ENCODE measurements at regions not wholly inside any gene's neighbourhood (a gene's known extent, or its start where the extent isn't known, plus 50 kb on each side); places are given as distances from the start of the nearest gene placed in this dataset.
"Not testable (repeated sequence)": the region's sequence is repeated elsewhere in the genome, so short reads cannot be mapped to it uniquely, and the experiment has no call there.

DNA sequence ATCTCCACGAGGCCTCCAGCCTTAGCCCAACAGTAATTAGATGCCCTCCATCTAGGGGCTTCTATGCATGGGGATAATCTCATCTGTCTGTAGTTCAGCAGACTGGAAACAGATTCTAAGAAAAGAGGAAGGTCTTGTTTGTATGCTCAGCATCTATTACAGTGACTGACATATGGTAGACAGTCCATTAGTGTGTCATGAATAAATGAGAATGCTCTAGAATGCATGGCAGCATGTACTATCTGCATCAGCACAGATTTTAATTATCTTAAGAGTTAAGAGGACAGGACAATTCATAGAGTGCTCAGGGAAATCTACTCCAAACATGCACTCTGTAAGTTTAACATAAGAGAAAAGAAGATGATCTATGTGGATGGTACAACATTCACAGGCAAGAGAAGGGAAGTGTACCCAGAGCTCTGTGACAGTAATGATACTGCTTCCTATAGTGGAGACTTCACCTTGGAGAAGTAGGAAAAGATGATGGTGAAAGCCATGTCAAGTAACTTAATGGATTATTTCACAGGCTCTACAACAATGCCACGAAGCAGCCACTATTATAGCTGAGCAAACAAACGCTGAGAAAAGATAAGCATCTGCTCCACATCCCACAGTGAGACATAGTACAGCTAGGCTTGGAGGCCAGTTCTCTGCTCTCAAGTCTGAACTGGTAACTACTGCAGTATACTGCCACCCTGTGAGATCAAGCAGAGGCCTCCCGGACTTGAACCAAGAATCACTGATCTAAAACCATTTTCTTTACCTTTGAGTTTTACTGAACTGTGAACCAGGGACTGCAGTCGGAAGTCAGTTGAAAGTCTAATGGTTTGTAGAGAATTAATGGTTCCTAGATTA, 309.2 kb upstream of the SPTLC3 start:
- no peak for DNase-seq

DNA sequence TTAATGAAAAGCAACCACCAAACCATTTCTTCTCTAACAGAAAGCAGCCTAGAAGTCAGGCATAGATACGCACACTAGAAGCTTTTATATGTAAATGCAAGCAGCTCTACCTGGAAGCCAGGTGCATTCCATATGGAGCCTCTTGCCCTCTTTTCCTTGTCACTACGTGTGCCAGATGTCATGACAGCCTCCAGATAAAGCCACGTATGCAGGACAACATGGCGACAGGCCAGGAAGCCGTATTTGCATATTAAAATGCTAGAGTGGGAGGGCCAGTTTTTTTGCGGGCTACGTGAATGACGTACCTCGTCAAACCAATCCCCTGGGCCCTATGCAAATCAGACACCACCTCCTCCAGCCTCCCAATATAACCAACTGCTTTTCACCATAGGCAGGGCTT, 308.1 kb upstream of the SPTLC3 start:
- DNase-seq, result no peak

DNA sequence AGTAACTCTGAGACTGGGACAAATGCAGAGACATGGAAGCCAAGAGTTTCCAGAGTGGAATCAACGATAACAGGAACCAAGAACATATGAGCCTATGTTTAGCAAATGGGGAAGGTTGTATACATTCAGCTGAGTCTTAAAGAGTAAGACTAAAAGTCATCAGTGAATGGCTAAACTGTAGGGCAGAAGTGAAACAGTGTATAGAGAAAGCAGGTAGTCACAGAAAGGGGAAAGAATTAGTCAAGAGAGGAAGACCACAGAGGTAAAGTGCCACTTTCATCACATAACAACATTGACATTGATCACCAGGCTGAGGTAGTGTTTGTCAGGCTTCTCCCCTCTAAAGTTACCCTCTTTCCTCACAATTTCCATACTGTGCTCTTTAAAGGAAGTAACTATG, 306.5 kb upstream of the SPTLC3 start:
- DNase-seq, result no peak

DNA sequence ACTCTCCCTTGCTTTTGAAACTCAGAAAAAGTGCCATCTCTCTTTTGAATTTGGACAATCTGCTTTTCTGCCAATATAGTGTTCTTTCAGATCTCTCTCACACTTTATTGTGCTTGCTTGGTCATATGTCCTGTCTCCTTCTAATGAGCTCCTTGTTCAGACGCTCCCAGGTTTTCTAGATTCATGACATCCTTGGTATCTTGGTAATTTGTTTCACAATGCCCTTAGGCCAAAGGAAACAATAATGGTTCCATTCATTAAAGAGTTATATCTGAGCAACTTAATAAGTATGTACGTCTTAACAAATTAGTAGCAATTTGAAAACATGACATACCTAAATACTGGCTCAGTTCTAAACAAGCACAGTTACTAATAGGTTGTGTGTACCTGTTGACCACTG, 293.4 kb upstream of the SPTLC3 start:
- no peak for DNase-seq

DNA sequence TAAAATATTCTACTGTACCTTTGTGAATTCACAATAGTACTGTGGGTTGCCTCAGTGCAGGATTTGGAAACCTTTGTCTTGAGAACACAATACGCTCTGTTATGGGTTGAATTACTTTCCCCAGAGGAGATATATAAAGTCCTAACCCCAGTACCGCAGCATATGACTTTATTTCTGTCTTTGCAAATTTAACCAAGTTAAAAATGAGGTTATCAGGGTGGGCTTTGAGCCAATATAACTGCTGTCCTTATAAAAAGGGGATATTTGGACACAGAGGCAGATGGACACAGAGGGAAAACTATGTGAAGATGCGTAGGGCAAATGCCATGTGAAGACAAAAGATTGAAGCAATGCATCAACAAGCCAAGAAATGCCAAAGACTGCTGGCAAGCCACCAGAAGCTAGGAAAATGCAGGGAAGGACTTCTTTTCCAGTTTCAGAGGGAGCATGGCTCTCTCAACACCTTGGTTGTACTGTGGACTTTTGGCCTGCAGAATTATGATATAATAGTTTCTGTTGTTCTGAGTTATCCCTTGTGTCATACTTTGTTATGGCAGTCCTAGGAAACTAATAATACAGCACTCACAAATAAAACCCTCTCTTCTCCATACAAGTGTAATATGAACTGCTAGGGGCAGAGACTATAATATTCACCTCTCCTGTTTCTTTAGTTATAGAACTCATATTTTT, 292.6 kb upstream of the SPTLC3 start:
- no peak for DNase-seq

DNA sequence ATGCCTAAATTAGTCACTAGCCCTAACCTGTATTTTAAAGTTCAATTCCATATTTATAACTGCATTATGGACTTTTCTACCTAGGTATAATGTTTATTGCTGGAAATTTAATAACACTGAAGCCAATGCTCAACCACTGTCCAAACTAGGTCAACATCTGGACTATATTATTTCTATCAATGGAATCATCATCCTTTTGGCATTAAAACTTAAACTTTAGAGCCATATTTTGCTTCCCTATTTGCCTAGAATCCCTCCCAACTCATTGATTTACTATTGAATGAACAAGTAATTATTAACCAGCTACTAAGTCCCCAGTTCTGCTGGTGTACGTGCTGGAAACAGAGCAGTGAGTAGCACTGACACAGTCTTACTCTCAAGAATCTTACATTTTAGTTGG, 291.7 kb upstream of the SPTLC3 start:
- no peak for DNase-seq

DNA sequence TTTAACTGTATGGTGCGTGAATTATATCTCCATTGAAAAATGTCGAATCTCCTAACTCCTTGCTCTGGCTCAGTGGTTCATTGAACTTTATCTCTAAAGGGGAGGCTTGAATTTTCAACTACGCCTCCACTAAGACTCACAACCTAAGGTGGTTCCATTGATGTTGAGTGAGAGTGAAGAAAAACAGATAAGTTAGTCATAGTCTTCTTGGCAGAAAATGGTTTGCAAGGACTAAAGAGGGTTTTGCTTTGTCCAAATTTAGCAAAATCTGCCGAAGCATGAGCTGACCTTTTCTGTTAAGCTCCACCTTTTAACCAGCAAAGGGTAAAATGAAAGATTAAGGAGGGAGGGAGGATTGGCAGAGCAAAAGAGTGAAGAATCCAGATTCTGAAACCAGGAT, 290.2 kb upstream of the SPTLC3 start:
- DNase-seq, result no peak

DNA sequence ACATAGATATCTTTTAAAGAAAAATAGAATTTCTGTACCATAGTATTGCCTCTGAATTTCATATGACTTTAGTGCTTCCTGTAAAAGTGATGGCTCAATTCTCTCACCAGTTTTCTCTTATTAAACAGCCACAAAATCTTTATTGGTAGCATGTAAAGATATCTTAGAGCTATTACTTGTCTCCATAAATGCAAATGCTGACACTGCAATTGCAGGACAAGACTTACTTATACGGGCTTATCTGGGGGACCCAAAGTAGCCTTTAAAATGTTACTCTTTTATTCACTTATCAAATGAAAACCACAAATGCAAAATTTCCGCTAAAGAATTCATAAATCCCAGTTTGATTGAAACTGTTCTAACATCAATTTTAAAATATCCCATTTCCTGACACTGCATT, 287.1 kb upstream of the SPTLC3 start:
- DNase-seq, result no peak

DNA sequence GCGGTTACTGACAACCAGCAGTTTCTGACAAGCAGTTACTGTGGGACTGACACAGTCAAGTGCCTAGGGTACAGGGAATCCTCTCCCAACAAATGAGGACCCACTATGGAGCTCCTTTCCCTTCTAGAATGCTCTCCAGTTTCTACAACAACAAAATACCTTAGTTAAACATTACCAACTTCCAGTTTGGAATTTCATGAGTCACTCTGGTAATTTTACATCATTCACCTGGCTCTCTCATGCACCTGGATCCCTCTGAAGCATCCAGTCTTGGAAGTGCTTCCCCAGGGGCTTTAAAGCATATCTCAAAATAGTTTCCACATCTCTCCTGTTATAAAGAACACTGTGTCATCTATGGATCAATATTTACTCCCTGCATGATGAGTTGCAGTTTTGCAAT, 286.7 kb upstream of the SPTLC3 start:
- DNase-seq, result no peak

DNA sequence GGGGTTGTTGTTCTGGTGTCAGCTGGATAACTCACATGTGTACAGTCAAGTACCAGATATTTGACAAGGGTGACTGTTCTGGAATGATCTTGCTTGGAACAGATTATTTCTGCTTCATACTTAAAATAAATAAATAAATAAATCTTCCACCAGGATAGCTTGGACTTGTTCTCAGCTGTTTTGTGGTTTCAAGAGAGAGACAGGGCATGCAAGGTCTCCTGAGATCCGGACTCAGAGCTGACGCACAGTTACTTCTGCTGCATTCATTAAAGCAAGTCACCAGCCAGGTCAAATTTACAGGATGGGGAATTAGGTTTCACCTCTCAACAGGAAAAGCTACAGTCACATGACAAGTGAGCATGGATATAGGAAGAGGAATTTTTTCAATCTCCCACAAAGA, 285.0 kb upstream of the SPTLC3 start:
- no peak for DNase-seq

DNA sequence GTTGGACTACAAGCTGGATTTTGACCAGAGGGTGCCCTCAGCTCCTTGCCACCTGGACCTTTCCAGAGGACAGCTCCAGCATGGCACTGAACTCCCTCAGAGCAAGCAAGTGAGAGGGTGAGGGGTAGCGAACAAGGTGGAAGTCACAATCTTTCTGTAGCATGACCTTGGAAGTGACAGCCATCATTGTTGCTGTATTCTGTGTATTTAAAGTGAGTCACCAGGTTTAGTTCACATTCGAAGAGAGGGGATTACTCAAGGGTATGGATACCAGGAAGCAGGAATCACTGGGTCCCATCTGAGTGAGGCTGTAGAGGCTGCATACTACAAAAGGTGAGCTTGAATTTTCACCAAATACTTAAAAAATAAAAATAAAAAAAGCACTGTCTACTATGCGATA, 280.0 kb upstream of the SPTLC3 start:
- DNase-seq, result no peak

DNA sequence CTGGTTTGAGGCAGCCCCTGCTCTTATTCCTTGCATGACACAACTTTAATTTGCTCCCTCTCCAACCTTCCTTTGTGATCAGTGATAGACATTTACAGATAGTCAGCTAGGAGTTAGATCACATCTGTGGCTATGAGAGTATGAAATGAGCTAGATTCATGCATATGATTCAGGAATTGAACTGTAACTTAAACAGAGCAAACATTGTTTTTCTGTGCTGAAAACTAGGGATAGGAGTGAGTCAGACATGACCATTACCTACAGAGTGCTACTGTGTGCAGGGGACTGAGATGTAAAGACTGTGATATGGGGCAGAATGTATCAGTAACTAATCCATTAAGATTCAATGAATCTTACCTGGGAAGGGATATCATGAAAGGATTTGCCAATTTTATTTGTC, 279.4 kb upstream of the SPTLC3 start:
- no peak for DNase-seq

DNA sequence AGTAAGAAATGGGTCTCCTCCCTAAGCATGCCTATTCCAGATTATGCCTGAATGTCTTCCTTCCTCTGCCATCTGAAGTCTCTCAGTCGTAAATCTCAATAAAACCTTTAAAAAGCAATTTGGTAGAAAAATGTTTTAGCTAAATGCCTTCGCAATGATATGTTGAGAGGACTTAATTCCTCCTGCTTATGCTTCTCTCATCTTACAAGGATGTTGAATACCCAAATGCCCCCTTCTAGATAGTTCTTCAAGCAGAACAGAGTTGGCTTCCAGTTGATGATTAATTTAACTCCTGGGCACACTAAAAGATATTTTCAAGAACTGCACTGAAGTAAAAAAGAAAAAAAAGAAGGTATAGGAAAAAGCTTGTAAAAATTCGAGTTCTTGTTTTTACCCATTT, 275.0 kb upstream of the SPTLC3 start:
- DNase-seq, result no peak

DNA sequence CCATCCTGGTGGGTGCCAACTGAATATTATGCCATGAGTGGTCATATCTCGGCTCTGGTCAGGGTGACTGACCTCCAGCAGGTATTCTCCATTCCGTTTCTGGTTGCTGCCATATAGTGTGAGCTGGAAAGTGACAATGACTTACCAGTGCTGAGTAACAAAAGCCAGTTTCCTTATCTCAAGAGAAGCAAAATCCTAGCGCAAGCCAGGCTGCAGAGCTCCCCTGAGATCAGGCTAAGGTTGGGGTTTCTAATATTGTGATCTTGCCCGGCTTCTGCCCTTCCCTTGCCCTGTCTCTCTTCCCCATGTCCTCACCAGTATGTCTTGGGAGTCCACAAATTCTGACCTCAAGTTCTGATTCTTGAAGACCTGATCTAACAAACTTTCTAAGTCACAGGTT, 271.3 kb upstream of the SPTLC3 start:
- DNase-seq, result no peak

DNA sequence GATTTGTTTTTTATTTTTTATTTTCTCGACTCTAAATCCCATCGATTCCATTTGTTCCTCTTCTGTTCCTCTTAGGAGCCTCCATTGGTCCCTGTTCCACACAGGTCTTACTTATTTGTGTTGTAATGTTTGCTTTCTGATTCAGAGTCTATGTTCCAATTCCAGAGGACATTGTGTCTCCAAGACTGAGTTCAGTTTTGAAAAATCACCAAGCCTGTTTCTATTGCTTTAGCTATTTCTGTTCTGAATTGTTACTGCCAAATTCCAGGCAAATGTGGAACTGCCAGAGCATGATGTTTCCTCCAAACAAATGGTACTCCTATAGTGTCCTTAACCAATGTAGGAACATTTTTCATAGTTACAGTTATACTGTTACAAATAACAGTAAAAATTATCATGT, 270.9 kb upstream of the SPTLC3 start:
- DNase-seq, result no peak

DNA sequence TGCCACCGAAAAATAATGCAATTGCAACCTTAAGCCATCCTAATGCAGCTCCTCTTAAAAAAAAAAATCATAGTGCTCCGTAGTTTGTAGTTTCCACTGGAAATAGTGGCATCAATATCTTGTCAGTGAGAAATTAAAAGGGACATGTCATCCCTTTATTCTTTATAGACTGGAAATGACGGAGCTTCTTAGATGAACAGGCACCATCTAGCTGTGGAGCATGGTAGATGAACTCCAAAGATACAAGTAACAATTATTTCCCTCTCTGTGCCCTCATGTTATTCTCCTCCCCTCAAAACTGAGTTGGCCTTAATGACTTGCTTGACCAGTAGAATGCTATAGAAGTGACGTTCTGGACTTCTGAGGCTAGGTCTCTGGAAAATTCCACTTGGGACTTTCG, 268.1 kb upstream of the SPTLC3 start:
- no peak for DNase-seq

DNA sequence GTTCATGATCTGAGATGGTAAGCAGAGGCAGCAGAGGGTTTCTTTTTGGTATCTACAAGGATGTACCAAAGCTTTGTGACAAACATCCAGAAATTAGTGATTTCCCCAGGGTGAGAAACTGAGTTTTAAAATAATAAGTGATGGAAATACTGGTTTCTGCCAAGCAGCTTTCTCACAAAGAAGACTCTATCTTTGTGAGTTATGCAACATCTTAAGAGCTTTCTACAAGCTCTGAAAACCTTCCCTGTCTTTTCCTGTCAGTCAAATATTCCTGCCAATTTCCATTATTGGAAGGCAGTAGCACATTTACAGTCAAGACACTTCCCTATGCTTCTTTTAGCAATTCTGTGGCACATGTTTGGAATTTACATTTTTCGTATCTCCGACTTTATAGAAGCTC, 264.7 kb upstream of the SPTLC3 start:
- DNase-seq, result no peak

DNA sequence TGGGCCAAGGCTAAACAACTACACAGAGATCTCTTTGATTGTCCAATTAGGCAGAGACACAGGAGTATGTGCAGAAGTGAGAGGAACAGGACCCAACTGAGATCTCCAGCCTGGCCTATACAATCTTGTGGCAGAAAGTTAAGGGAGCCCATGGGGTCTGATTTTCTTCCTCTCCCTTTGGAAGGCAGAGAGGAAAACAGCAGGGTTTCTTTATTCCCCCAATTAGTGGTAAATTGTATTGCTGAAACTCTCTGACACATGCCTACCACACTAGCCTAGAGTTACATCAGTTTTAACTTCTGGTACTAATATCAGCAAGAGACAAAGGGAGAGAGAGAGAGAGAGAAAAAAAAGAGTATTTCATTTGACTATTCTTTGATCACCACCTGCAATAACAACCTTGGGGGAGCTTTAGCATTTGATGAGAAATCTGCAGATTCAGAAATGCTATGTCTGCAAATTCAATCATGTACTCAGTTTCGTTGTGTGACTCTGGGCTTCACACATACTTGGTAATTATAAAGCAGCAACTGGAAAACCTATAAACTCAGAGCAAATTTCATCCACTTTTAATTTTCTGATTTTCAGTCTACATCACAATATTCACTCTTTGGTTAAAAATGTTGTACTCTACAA, 260.3 kb upstream of the SPTLC3 start:
- no peak for DNase-seq

DNA sequence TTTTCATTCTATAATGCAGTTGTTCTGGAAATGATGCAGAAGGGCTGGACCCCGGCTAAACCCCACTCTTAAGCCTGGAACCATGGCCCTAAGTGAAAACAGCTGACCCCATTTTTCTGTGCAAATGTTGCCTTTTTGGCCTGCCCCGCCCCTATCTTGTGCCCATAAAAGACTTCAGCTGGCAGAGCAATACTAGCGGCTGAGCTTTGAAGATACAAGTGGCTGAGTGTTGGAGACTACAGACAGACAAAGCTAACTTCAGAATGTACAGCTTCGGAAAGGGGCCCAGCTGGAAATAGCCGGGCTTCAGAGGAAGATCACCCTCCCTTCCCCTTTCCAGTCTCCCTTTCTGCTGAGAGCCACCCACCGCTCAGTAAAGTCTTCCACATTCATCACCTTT, 258.6 kb upstream of the SPTLC3 start:
- DNase-seq, result no peak

DNA sequence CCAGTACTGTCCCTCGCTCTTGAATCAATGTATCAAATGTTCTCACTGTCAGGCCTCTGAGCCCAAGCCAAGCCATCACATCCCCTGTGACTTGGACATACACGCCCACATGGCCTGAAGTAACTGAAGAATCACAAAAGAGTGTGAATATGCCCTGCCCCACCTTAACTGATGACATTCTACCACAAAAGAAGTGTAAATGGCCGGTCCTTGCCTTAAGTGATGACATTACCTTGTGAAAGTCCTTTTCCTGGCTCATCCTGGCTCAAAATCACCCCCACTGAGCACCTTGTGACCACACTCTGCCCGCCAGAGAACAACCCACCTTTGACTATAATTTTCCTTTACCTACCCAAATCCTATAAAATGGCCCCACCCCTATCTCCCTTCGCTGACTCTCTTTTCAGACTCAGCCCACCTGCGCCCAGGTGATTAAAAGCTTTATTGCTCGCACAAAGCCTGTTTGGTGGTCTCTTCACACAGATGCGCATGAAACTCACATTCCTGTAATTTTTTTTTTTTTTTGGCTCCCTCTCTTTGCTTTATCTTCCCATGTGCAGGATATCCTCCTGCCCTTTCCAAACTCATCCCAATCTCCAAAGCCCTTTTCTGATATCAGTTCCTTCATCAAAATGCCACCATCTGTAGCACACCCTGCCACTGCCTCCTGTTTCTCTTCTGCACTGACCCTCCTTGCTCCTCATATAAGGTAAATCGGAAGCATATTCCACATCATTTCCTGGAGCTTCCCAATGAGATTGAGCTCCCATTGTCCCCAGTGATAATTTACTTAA, 255.7 kb upstream of the SPTLC3 start:
- DNase-seq, result not testable (repeated sequence)

DNA sequence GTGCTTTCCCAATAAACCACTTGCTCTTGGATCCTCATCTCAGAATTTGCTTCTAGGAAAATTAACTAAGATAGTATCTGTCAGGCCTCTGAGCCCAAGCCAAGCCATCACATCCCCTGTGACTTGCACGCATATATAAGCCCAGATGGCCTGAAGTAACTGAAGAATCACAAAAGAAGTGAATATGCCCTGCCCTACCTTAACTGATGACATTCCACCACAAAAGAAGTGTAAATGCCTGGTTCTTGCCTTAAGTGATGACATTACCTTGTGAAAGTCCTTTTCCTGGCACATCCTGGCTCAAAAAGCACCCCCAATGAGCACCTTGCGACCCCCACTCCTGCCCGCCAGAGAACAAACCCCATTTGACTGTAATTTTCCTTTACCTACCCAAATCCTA, 255.0 kb upstream of the SPTLC3 start:
- not testable (repeated sequence) for DNase-seq

DNA sequence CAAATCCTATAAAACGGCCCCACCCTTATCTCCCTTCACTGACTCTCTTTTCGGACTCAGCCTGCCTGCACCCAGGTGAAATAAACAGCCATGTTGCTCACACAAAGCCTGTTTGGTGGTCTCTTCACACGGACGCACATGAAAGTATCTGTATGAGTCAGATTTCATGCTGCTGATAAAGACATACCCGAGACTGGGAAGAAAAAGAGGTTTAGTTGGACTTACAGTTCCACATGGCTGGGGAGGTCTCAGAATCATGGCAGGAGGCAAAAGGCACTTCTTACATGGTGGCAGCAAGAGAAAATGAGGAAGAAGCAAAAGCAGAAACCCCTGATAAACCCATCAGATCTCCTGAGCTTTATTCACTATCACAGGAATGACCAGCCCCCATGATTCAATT, 249.3 kb upstream of the SPTLC3 start:
- DNase-seq, result not testable (repeated sequence)

DNA sequence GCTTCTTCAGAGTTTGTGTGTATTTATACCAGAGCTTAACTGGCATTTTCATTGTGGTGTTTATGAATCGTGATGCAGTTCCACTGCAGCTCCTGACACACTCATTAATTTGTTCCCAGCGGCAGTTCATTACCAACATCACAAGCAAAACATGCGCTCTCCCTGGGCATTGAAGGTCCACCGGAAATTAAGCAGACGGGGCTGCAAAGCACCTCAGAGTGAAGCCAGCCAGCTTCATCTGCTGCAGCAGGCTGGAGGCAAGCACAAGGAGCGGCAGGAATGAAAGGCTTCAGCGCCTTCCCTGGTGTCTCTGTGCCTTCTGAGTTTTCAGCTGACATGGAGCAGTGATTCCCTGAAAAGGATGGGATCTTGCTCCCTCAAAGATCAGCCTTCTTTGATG, 246.0 kb upstream of the SPTLC3 start:
- no peak for DNase-seq

All from stimulated activated CD4-positive, alpha-beta T cell treated with anti-CD3 and anti-CD28 coated beads, Interleukin-4, amount 100 ng/mL, for 4 hours (primary cell).